ENCODE measurements at regions not wholly inside any gene's neighbourhood (a gene's known extent, or its start where the extent isn't known, plus 50 kb on each side); places are given as distances from the start of the nearest gene placed in this dataset.

GRCh38 chr4:3859571-3859970 lies 93.4 kb downstream of the ADRA2C start:
- Histone ChIP-seq H4K20me1 (ENCODE audit: insufficient read depth, low read length) (no peaks in the 10 kb centered on the region), H3K4me2 (ENCODE audit: low read length) (no peak overlapping the region), H3K9me3 (ENCODE audit: insufficient read depth, low read length) (no peaks in the 10 kb centered on the region), H3K4me1 (ENCODE audit: low read length) (no peaks in the 10 kb centered on the region), H3K4me3 (ENCODE audit: low read length) (no peak overlapping the region), H3K79me2 (ENCODE audit: low read length) (no peaks in the 10 kb centered on the region), H3K27me3 (ENCODE audit: low read depth, low read length) (peaks cover 21% of the 10 kb centered on the region; the same call in 1 of the 2 replicates), H2AFZ (ENCODE audit: low read depth, low read length) (no peak overlapping the region), H3K36me3 (replicated peaks; ENCODE audit: low read depth, low read length) (no peaks in the 10 kb centered on the region), H3K27ac (ENCODE audit: low read length) (no peak overlapping the region), H3K9ac (ENCODE audit: low read length) (no peak overlapping the region)
- TF ChIP-seq EZH2phosphoT487 (IDR thresholded peaks at IDR 0.05; ENCODE audit: low read depth) (no peak), CTCF (IDR thresholded peaks at IDR 0.05; ENCODE audit: low read depth, low read length) (no peak)

- Histone ChIP-seq H2AFZ (ENCODE audit: low read depth, low read length) (no peak overlapping the region), H3K4me2 (ENCODE audit: low read length) (no peak overlapping the region), H3K27ac (ENCODE audit: low read length) (no peak overlapping the region), H4K20me1 (ENCODE audit: insufficient read depth, low read length) (no peaks in the 10 kb centered on the region), H3K9ac (ENCODE audit: low read length) (no peak overlapping the region), H3K36me3 (replicated peaks; ENCODE audit: low read depth, low read length) (no peaks in the 10 kb centered on the region), H3K4me1 (ENCODE audit: low read length) (no peaks in the 10 kb centered on the region), H3K79me2 (ENCODE audit: low read length) (no peaks in the 10 kb centered on the region), H3K4me3 (ENCODE audit: low read length) (no peak overlapping the region), H3K9me3 (ENCODE audit: insufficient read depth, low read length) (no peaks in the 10 kb centered on the region), H3K27me3 (ENCODE audit: low read depth, low read length) (peaks cover 14% of the 10 kb centered on the region; the same call in 1 of the 2 replicates)
- no peak for TF ChIP-seq EZH2phosphoT487 (IDR thresholded peaks at IDR 0.05; ENCODE audit: low read depth)
- TF ChIP-seq CTCF (IDR thresholded peaks at IDR 0.05; ENCODE audit: low read depth, low read length) = no peak
These were observed 94.1 kb downstream of the ADRA2C start for GRCh38 chr4:3860061-3860912.

GRCh38 chr4:3860913-3861636 lies 94.9 kb downstream of the ADRA2C start:
- no peak overlapping the region for H3K4me3 ChIP-seq (ENCODE audit: low read length)
- no peaks in the 10 kb centered on the region for H4K20me1 ChIP-seq (ENCODE audit: insufficient read depth, low read length)
- no peak overlapping the region for H2AFZ ChIP-seq (ENCODE audit: low read depth, low read length)
- H3K4me2 ChIP-seq (ENCODE audit: low read length) = no peak overlapping the region
- TF ChIP-seq CTCF (IDR thresholded peaks at IDR 0.05; ENCODE audit: low read depth, low read length) (no peak), EZH2phosphoT487 (IDR thresholded peaks at IDR 0.05; ENCODE audit: low read depth) (no peak)
- H3K27ac ChIP-seq (ENCODE audit: low read length) = no peak overlapping the region
- H3K9me3 ChIP-seq (ENCODE audit: insufficient read depth, low read length) = no peaks in the 10 kb centered on the region
- H3K36me3 ChIP-seq (replicated peaks; ENCODE audit: low read depth, low read length) = no peaks in the 10 kb centered on the region
- no peak overlapping the region for H3K9ac ChIP-seq (ENCODE audit: low read length)
- H3K4me1 ChIP-seq (ENCODE audit: low read length) = no peaks in the 10 kb centered on the region
- H3K27me3 ChIP-seq (ENCODE audit: low read depth, low read length) = peaks cover 8% of the 10 kb centered on the region; the same call in 1 of the 2 replicates
- no peaks in the 10 kb centered on the region for H3K79me2 ChIP-seq (ENCODE audit: low read length)

Data from OCI-LY3 (cell line).